Activated B cell treated with CpG ODN at 0.5 μM for 24 hours (primary cell): ENCODE measurements at regions not wholly inside any gene's neighbourhood (a gene's known extent, or its start where the extent isn't known, plus 50 kb on each side); places are given as distances from the start of the nearest gene placed in this dataset.

Source experiments
- ATAC-seq: fragments of 200-7000 bp; cut with Tn5 transposase; one replicate; pipeline ENCODE4 v1.10.0; 2021; ENCODE audit warnings: low read depth, mild to moderate bottlenecking, moderate library complexity
- CTCF ChIA-PET: fragments of 350-600 bp; sonication (Branson Sonifier 250); formaldehyde crosslinking; loops from one replicate; lab custom pipeline; 2021; ENCODE audit warnings: antibody characterized with exemption; lab: Charles Lee
- POLR2A ChIA-PET: fragments of 350-600 bp; sonication (Branson Sonifier 250); formaldehyde crosslinking; loops from one replicate; lab custom pipeline; 2021; ENCODE audit warnings: antibody characterized with exemption; lab: Charles Lee
- DNase-seq: peaks from one replicate; pipeline ENCODE4 v3.0.0; 2022
- H3K27ac Mint-ChIP-seq: one replicate; pipeline ENCODE4 v1.8.0; 2020; ENCODE audit warnings: mixed read lengths
- H3K27me3 Mint-ChIP-seq: one replicate; pipeline ENCODE4 v1.8.0; 2021; ENCODE audit warnings: mixed read lengths
- H3K36me3 Mint-ChIP-seq: one replicate; pipeline ENCODE4 v1.8.0; 2021; ENCODE audit warnings: low read depth, mixed read lengths
- H3K4me1 Mint-ChIP-seq: one replicate; pipeline ENCODE4 v1.8.0; 2021; ENCODE audit warnings: mixed read lengths
- H3K4me3 Mint-ChIP-seq: one replicate; pipeline ENCODE4 v1.8.0; 2020; ENCODE audit warnings: mild to moderate bottlenecking, mixed read lengths
- H3K9me3 Mint-ChIP-seq: one replicate; pipeline ENCODE4 v1.8.0; 2020; ENCODE audit warnings: mixed read lengths
- CTCF ChIP-seq: fragments of 200-600 bp; IDR thresholded peaks from one replicate; pipeline ENCODE4 v1.8.0; 2022; ENCODE audit warnings: antibody characterized with exemption, mild to moderate bottlenecking
- intact Hi-C: fragments of 100-400 bp; cut with micrococcal nuclease; formaldehyde crosslinking; loops from one replicate; pipeline ENCODE4 v1.15.1; 2024

GRCh38 chr12:38158428-38159091 is 158.0 kb upstream of the ALG10B start:
- no peaks in the 10 kb centered on the region for H3K4me1 Mint-ChIP-seq
- intact Hi-C loops, result no loop called here
- H3K27me3 Mint-ChIP-seq, result no peaks in the 10 kb centered on the region
- ATAC-seq (no peak), DNase-seq (no peak)
- POLR2A ChIA-PET, result no interaction called here
- TF ChIP-seq CTCF, result no peak
- CTCF ChIA-PET, result no interaction called here
- H3K9me3 Mint-ChIP-seq, result peaks cover 3% of the 10 kb centered on the region
- H3K36me3 Mint-ChIP-seq, result no peaks in the 10 kb centered on the region
- no peak overlapping the region for H3K27ac Mint-ChIP-seq
- no peak overlapping the region for H3K4me3 Mint-ChIP-seq

GRCh38 chr12:38159092-38159551 is 157.5 kb upstream of the ALG10B start:
- Mint-ChIP-seq H3K27ac (no peak overlapping the region), H3K9me3 (peaks cover 7% of the 10 kb centered on the region), H3K4me1 (no peaks in the 10 kb centered on the region), H3K36me3 (no peaks in the 10 kb centered on the region), H3K4me3 (no peak overlapping the region), H3K27me3 (no peaks in the 10 kb centered on the region)
- no peak for TF ChIP-seq CTCF
- ChIA-PET POLR2A (no interaction called here), CTCF (no interaction called here)
- DNase-seq (no peak), ATAC-seq (no peak)
- intact Hi-C loops, result no loop called here

- ChIA-PET POLR2A (no interaction called here), CTCF (no interaction called here)
- no peak overlapping the region for H3K4me3 Mint-ChIP-seq
- no peaks in the 10 kb centered on the region for H3K36me3 Mint-ChIP-seq
- intact Hi-C loops, result no loop called here
- ATAC-seq (no peak), DNase-seq (no peak)
- peaks cover 10% of the 10 kb centered on the region for H3K9me3 Mint-ChIP-seq
- no peak overlapping the region for H3K27ac Mint-ChIP-seq
- H3K4me1 Mint-ChIP-seq, result no peaks in the 10 kb centered on the region
- H3K27me3 Mint-ChIP-seq, result no peaks in the 10 kb centered on the region
- no peak for TF ChIP-seq CTCF
Observed at GRCh38 chr12:38159591-38160317, 156.8 kb upstream of the ALG10B start.

GRCh38 chr12:38160318-38161122 is 156.1 kb upstream of the ALG10B start:
- peaks cover 10% of the 10 kb centered on the region for H3K9me3 Mint-ChIP-seq

More at GRCh38 chr12:38160318-38161122, 156.1 kb upstream of the ALG10B start:
- intact Hi-C loops, result no loop called here
- H3K27me3 Mint-ChIP-seq, result no peaks in the 10 kb centered on the region
- no peak for ATAC-seq
- ChIA-PET CTCF (no interaction called here), POLR2A (no interaction called here)
- H3K4me1 Mint-ChIP-seq, result no peaks in the 10 kb centered on the region
- H3K27ac Mint-ChIP-seq, result no peak overlapping the region
- no peak for TF ChIP-seq CTCF
- no peak for DNase-seq
- H3K36me3 Mint-ChIP-seq, result no peaks in the 10 kb centered on the region
- no peak overlapping the region for H3K4me3 Mint-ChIP-seq
